ENCODE measurements at regions not wholly inside any gene's neighbourhood (a gene's known extent, or its start where the extent isn't known, plus 50 kb on each side); places are given as distances from the start of the nearest gene placed in this dataset.
"Not testable (repeated sequence)": the region's sequence is repeated elsewhere in the genome, so short reads cannot be mapped to it uniquely, and the experiment has no call there.

GRCh38 chr2:220815698-220816097 lies 756.4 kb downstream of the EPHA4 start:
- Histone ChIP-seq H3K4me1 (no peaks in the 10 kb centered on the region), H3K27me3 (no peaks in the 10 kb centered on the region), H3K4me3 (no peak overlapping the region), H3K36me3 (no peaks in the 10 kb centered on the region), H3K27ac (no peak overlapping the region), H3K9me3 (no peaks in the 10 kb centered on the region)
- intact Hi-C loops (cut with DNase I; ENCODE audit: low total_unique reads) = no loop called here
- DNase-seq (ENCODE audit: low spot score in 2 of 2) = no peak
- TF ChIP-seq POLR2A (IDR thresholded peaks at IDR 0.05) = no peak

GRCh38 chr2:220821683-220822082 lies 750.4 kb downstream of the EPHA4 start:
- TF ChIP-seq POLR2A (IDR thresholded peaks at IDR 0.05) = no peak
- TF ChIP-seq POLR2AphosphoS5 (IDR thresholded peaks at IDR 0.05) = no peak
- no peak for TF ChIP-seq CTCF (IDR thresholded peaks at IDR 0.05)
- no peaks in the 10 kb centered on the region for H3K9me3 ChIP-seq
- intact Hi-C loops (cut with DNase I; ENCODE audit: low total_unique reads) = no loop called here
- H3K27me3 ChIP-seq = no peaks in the 10 kb centered on the region
- H3K36me3 ChIP-seq = no peaks in the 10 kb centered on the region
- no peak overlapping the region for H3K27ac ChIP-seq
- no peak overlapping the region for H3K4me3 ChIP-seq
- DNase-seq (ENCODE audit: low spot score in 2 of 2) = no peak
- no peaks in the 10 kb centered on the region for H3K4me1 ChIP-seq

- H3K9me3 ChIP-seq; H3K4me1 ChIP-seq; H3K4me3 ChIP-seq; DNase-seq (ENCODE audit: low spot score in 2 of 2); H3K27ac ChIP-seq; H3K27me3 ChIP-seq; H3K36me3 ChIP-seq; intact Hi-C loops (cut with DNase I; ENCODE audit: low total_unique reads): not testable (repeated sequence)
These were observed 748.5 kb downstream of the EPHA4 start for GRCh38 chr2:220823590-220823989.

- intact Hi-C loops (cut with DNase I; ENCODE audit: low total_unique reads) = no loop called here
- Histone ChIP-seq H3K9me3 (no peaks in the 10 kb centered on the region), H3K4me1 (no peaks in the 10 kb centered on the region), H3K4me3 (no peak overlapping the region), H3K27me3 (no peaks in the 10 kb centered on the region), H3K36me3 (no peaks in the 10 kb centered on the region), H3K27ac (no peak overlapping the region)
- TF ChIP-seq POLR2A (IDR thresholded peaks at IDR 0.05) = no peak
- TF ChIP-seq POLR2AphosphoS5 (IDR thresholded peaks at IDR 0.05) = no peak
- TF ChIP-seq CTCF (IDR thresholded peaks at IDR 0.05) = no peak
- no peak for DNase-seq (ENCODE audit: low spot score in 2 of 2)
These were observed 738.7 kb downstream of the EPHA4 start for GRCh38 chr2:220833446-220833845.

- no peak for TF ChIP-seq POLR2A (IDR thresholded peaks at IDR 0.05)
- no peak for TF ChIP-seq POLR2AphosphoS5 (IDR thresholded peaks at IDR 0.05)
- no peak for TF ChIP-seq CTCF (IDR thresholded peaks at IDR 0.05)
- Histone ChIP-seq H3K4me1 (no peaks in the 10 kb centered on the region), H3K4me3 (no peak overlapping the region), H3K9me3 (no peaks in the 10 kb centered on the region), H3K27ac (no peak overlapping the region), H3K27me3 (no peaks in the 10 kb centered on the region), H3K36me3 (no peaks in the 10 kb centered on the region)
- intact Hi-C loops (cut with DNase I; ENCODE audit: low total_unique reads) = no loop called here
- DNase-seq (ENCODE audit: low spot score in 2 of 2) = no peak
These were observed 736.5 kb downstream of the EPHA4 start for GRCh38 chr2:220835583-220835982.

GRCh38 chr2:220837226-220837625 lies 734.9 kb downstream of the EPHA4 start:
- Histone ChIP-seq H3K9me3 (no peaks in the 10 kb centered on the region), H3K27ac (no peak overlapping the region), H3K27me3 (no peaks in the 10 kb centered on the region), H3K4me3 (no peak overlapping the region), H3K4me1 (no peaks in the 10 kb centered on the region), H3K36me3 (no peaks in the 10 kb centered on the region)
- intact Hi-C loops (cut with DNase I; ENCODE audit: low total_unique reads) = no loop called here
- TF ChIP-seq POLR2A (IDR thresholded peaks at IDR 0.05) = no peak
- TF ChIP-seq CTCF (IDR thresholded peaks at IDR 0.05) = no peak
- TF ChIP-seq POLR2AphosphoS5 (IDR thresholded peaks at IDR 0.05) = no peak
- no peak for DNase-seq (ENCODE audit: low spot score in 2 of 2)

All from breast epithelium (tissue), 4 donors.